K562 (cell line): ENCODE measurements at regions not wholly inside any gene's neighbourhood (a gene's known extent, or its start where the extent isn't known, plus 50 kb on each side); places are given as distances from the start of the nearest gene placed in this dataset.

Experiments
- ATAC-seq: fragments of 200-7000 bp; cut with Tn5 transposase; 3 replicates; pipeline ENCODE4 v1.9.1; 2020; ENCODE audit warnings: moderate library complexity
- BruUV-seq: library from RNA; stranded (reverse); fragments of 400-500 nt; replicated peaks from 2 replicates; lab custom pipeline; 2021; lab: Mats Ljungman, UMichigan
- CTCF ChIA-PET: fragments of 300-600 bp; formaldehyde crosslinking; extraction: SDS; loops from one replicate; lab custom pipeline; 2021; ENCODE audit warnings: low intra/inter-chr PET ratio; lab: Yijun Ruan, JAX
- POLR2A ChIA-PET: fragments of 300-600, 350-650 bp; sonication (Branson Sonifier 250); formaldehyde crosslinking; extraction: SDS; loops from one replicate; lab custom pipeline; 2021; ENCODE audit warnings: antibody characterized with exemption, inconsistent platforms; lab: Yijun Ruan, JAX
- DNase-seq, 4 experiments: peaks; one replicate each; pipeline versions ENCODE4 v3.0.0 to v3.0.0-alpha.2; 2011 to 2018; ENCODE audit warnings: low spot score in 3 of 4, mixed read lengths in 3 of 4; ENCODE audit errors: extremely low read depth in 1 of 4
- FAIRE-seq: peaks from 2 replicates; lab custom pipeline; 2011; peaks lifted over from hg19 to GRCh38; lab: Jason Lieb, UNC
- H2AFZ ChIP-seq: 2 replicates; pipeline ENCODE4 v1.6.0; 2011; ENCODE audit warnings: low read depth, low read length, control low read depth, inconsistent platforms
- H3K27ac ChIP-seq: fragments of 200-600 bp; 3 replicates; pipeline ENCODE4 v1.8.0; 2011; ENCODE audit warnings: low read depth, mild to moderate bottlenecking, control low read depth, inconsistent platforms, low read length, moderate library complexity, mixed read lengths; ENCODE audit errors: extremely low read depth
- H3K27me3 ChIP-seq, 2 experiments: fragments of 300-600 bp in 1 of 2; 2 replicates in 1 of 2; 3 replicates in 1 of 2; pipeline versions ENCODE4 v1.6.0 to v1.8.0; 2011; ENCODE audit warnings: inconsistent platforms in 2 of 2, low read length in 2 of 2, mild to moderate bottlenecking in 1 of 2, mixed read lengths in 1 of 2, moderate library complexity in 1 of 2; ENCODE audit not compliant: control insufficient read depth in 2 of 2, insufficient read depth in 2 of 2
- H3K36me3 ChIP-seq: fragments of 300-600 bp; 3 replicates; pipeline ENCODE4 v1.8.0; 2011; ENCODE audit warnings: mild to moderate bottlenecking, low read length, inconsistent platforms; ENCODE audit not compliant: control insufficient read depth, insufficient read depth
- H3K4me1 ChIP-seq, 2 experiments: fragments of 200-600 bp in 1 of 2; replicated peaks in 1 of 2; 2 replicates in 1 of 2; 3 replicates in 1 of 2; pipeline versions ENCODE4 v1.5.1 to v1.8.0; 2011; ENCODE audit warnings: inconsistent platforms in 2 of 2, low read length in 2 of 2, mild to moderate bottlenecking in 1 of 2, mixed read lengths in 1 of 2, moderate library complexity in 1 of 2; ENCODE audit not compliant: control insufficient read depth in 2 of 2, insufficient read depth in 2 of 2
- H3K4me2 ChIP-seq: 2 replicates; pipeline ENCODE4 v1.6.1; 2011; ENCODE audit warnings: low read length, control low read depth, inconsistent platforms, mixed read lengths; ENCODE audit not compliant: insufficient read depth
- H3K4me3 ChIP-seq: fragments of 200-600 bp; sonication (generic), shearing (Covaris generic); 2 replicates; pipeline ENCODE4 v1.5.1; 2016; ENCODE audit warnings: control low read depth, inconsistent platforms
- H3K79me2 ChIP-seq: fragments of 200-600 bp; 3 replicates; pipeline ENCODE4 v1.8.0; 2011; ENCODE audit warnings: low read length, inconsistent platforms; ENCODE audit not compliant: control insufficient read depth, insufficient read depth
- H3K9ac ChIP-seq, 2 experiments: 2 replicates each; pipeline versions ENCODE4 v1.6.0 to v1.6.1; 2011; ENCODE audit warnings: low read depth in 2 of 2, low read length in 2 of 2, control low read depth in 1 of 2, inconsistent platforms in 1 of 2, mild to moderate bottlenecking in 1 of 2, mixed read lengths in 1 of 2; ENCODE audit not compliant: insufficient read depth in 1 of 2
- H3K9me1 ChIP-seq: one replicate; pipeline ENCODE4 v1.6.0; 2011; ENCODE audit warnings: inconsistent platforms, mild to moderate bottlenecking, low read length, moderate library complexity; ENCODE audit not compliant: control insufficient read depth, insufficient read depth
- H3K9me3 ChIP-seq: replicated peaks from 2 replicates; pipeline ENCODE4 v1.5.1; 2011; ENCODE audit warnings: low read depth, low read length, inconsistent platforms; ENCODE audit not compliant: control insufficient read depth, insufficient read depth
- H4K20me1 ChIP-seq: replicated peaks from 2 replicates; pipeline ENCODE4 v1.6.1; 2011; ENCODE audit warnings: low read length, inconsistent platforms, mixed read lengths; ENCODE audit not compliant: control insufficient read depth, insufficient read depth
- ADNP ChIP-seq: fragments of 200-800 bp; sonication (Bioruptor generic); IDR thresholded peaks from 2 replicates; pipeline ENCODE4 v1.6.1; 2016; ENCODE audit warnings: missing genetic modification characterization, missing compliant biosample characterization
- CBFA2T3 ChIP-seq: fragments of 450-650 bp; IDR thresholded peaks from 2 replicates; pipeline ENCODE4 v1.6.1; 2017
- CEBPB ChIP-seq: fragments of 450-650 bp; IDR thresholded peaks from 2 replicates; pipeline ENCODE4 v1.6.1; 2016; ENCODE audit warnings: missing genetic modification characterization, missing compliant biosample characterization
- NFE2 ChIP-seq: IDR thresholded peaks from 2 replicates; pipeline ENCODE4 v1.6.1; 2014; ENCODE audit warnings: antibody characterized with exemption, low read depth
- NFRKB ChIP-seq: fragments of 450-650 bp; IDR thresholded peaks from 2 replicates; pipeline ENCODE4 v1.6.1; 2016; ENCODE audit warnings: low read depth
- POLR3G ChIP-seq: IDR thresholded peaks from 2 replicates; pipeline ENCODE4 v1.6.1; 2011; ENCODE audit not compliant: insufficient read length, insufficient replicate concordance; ENCODE audit errors: extremely low read depth
- TAL1 ChIP-seq: fragments of 450-650 bp; IDR thresholded peaks from 2 replicates; pipeline ENCODE4 v1.6.1; 2016; ENCODE audit warnings: mild to moderate bottlenecking
- ZNF780A ChIP-seq: fragments of 250-450 bp; sonication (Bioruptor Pico); IDR thresholded peaks from 2 replicates; pipeline ENCODE4 v1.5.0; 2021; ENCODE audit warnings: mild to moderate bottlenecking
- WGBS: fragments of 100-300 bp; shearing (Covaris generic); methylation state at CpG from one replicate; pipeline ENCODE4 v1.1.6; 2016; ENCODE audit warnings: low coverage, mixed read lengths; ENCODE audit not compliant: insufficient coverage; ENCODE audit errors: missing lambda C conversion rate; 5-methylcytosine and 5-hydroxymethylcytosine counted together
- in situ Hi-C: fragments of 300-500 bp; cut with MboI; formaldehyde crosslinking; loops from 4 replicates; pipeline ENCODE4 v1.15.0; 2018; ENCODE audit warnings: inconsistent platforms, mixed read lengths
- intact Hi-C: fragments of 100-400 bp; cut with micrococcal nuclease; formaldehyde crosslinking; loops from 2 replicates; pipeline ENCODE4 v1.14.2; 2022

DNA sequence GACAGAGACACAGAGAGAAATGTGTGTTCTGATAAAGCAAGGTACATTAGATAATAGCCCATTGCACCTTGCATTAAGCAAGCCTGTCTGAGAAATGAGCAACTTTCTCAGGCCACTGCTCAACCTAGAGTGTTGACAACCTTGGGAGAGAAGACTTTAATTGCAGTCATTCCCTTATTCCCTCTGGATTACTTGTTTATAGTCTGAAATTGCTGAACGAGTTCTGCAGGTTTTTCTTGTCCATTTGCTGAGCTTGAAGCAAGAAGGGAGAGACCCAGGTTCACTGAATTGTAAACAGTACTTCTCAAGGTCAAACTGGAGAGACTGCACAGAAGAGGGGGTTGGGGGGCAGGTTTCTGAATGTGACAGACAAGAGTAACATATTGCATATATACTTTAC is 159.4 kb upstream of the PLEKHG7 start:
- WGBS, result 10% methylated on average over 1 of the region's 1 CpG
- H3K4me1 ChIP-seq, result peaks cover 0 to 26% of the 10 kb centered on the region in 2 experiments; a peak in 2 of 5 replicates
- BruUV-seq, result no TSS peak
- ChIA-PET CTCF (no interaction called here), POLR2A (interaction anchor here (0.6 to 1.2 kb wide), 3 partner anchors 32 to 398 kb away, joined by 3 to 5 read pairs (median 3); partner anchors contain the start of gene BTG1)
- no peak overlapping the region for H3K9ac ChIP-seq
- H3K4me2 ChIP-seq, result no peak overlapping the region
- H3K79me2 ChIP-seq, result no peaks in the 10 kb centered on the region
- ATAC-seq (no peak), FAIRE-seq (no peak), DNase-seq (no peak)
- no peaks in the 10 kb centered on the region for H3K9me1 ChIP-seq
- no peak overlapping the region for H2AFZ ChIP-seq
- intact Hi-C loops, result no loop called here
- no peaks in the 10 kb centered on the region for H3K27me3 ChIP-seq
- H4K20me1 ChIP-seq, result no peaks in the 10 kb centered on the region
- H3K27ac ChIP-seq, result no peak overlapping the region
- no peaks in the 10 kb centered on the region for H3K36me3 ChIP-seq
- H3K4me3 ChIP-seq, result no peak overlapping the region
- in situ Hi-C loops, result no loop called here
- H3K9me3 ChIP-seq, result no peaks in the 10 kb centered on the region
- TF ChIP-seq CBFA2T3, result peak; percentile 25; the same call in 1 of the 2 replicates
- TF ChIP-seq TAL1, result peak; percentile 7; the same call in 1 of the 2 replicates
- TF ChIP-seq CEBPB, result no peak

GRCh38 chr12:92541731-92542130 is 161.1 kb upstream of the PLEKHG7 start:
- H3K4me1 ChIP-seq, result peaks cover 0 to 26% of the 10 kb centered on the region in 2 experiments; a peak in 2 of 5 replicates

More at GRCh38 chr12:92541731-92542130, 161.1 kb upstream of the PLEKHG7 start:
- no peak overlapping the region for H3K4me3 ChIP-seq
- intact Hi-C loops, result no loop called here
- in situ Hi-C loops, result no loop called here
- no peak for DNase-seq
- no peaks in the 10 kb centered on the region for H3K9me3 ChIP-seq
- CTCF ChIA-PET, result no interaction called here
- TF ChIP-seq ADNP (tag), result peak; percentile 8; the same call in 1 of the 2 replicates
- TF ChIP-seq ZNF780A, result no peak
- TF ChIP-seq NFRKB, result no peak
- TF ChIP-seq NFE2, result no peak
- TF ChIP-seq POLR3G, result no peak
- no peaks in the 10 kb centered on the region for H3K27me3 ChIP-seq
- ATAC-seq, result no peak
- no peak for FAIRE-seq
- no peaks in the 10 kb centered on the region for H3K9me1 ChIP-seq
- H3K36me3 ChIP-seq, result no peaks in the 10 kb centered on the region
- H3K9ac ChIP-seq, result no peak overlapping the region
- 43% methylated on average over 2 of the region's 2 CpGs for WGBS
- H3K4me2 ChIP-seq, result no peak overlapping the region
- H3K79me2 ChIP-seq, result no peaks in the 10 kb centered on the region
- H2AFZ ChIP-seq, result no peak overlapping the region
- POLR2A ChIA-PET, result interaction anchor here (0.6 to 3.0 kb wide), 3 partner anchors 15 to 396 kb away, joined by 3 to 8 read pairs (median 5); partner anchors contain the start of gene BTG1
- no peaks in the 10 kb centered on the region for H4K20me1 ChIP-seq
- BruUV-seq, result no TSS peak
- no peak overlapping the region for H3K27ac ChIP-seq
